ENCODE measurements at regions not wholly inside any gene's neighbourhood (a gene's known extent, or its start where the extent isn't known, plus 50 kb on each side); places are given as distances from the start of the nearest gene placed in this dataset.
"Not testable (repeated sequence)": the region's sequence is repeated elsewhere in the genome, so short reads cannot be mapped to it uniquely, and the experiment has no call there.

- Histone ChIP-seq H3K27me3 (replicated peaks; ENCODE audit: insufficient read depth) (no peaks in the 10 kb centered on the region), H3K9me3 (no peaks in the 10 kb centered on the region), H3K4me1 (replicated peaks) (no peaks in the 10 kb centered on the region), H3K27ac (no peak overlapping the region), H3K36me3 (no peaks in the 10 kb centered on the region), H3K4me3 (no peak overlapping the region)
- WGBS = 14% methylated on average over 1 of the region's 1 CpG
- intact Hi-C loops (cut with DNase I) = no loop called here
- DNase-seq (ENCODE audit: low spot score) = no peak
- no peak for TF ChIP-seq CTCF (IDR thresholded peaks at IDR 0.05)
- TF ChIP-seq POLR2AphosphoS5 (IDR thresholded peaks at IDR 0.05) = no peak
- TF ChIP-seq POLR2A (IDR thresholded peaks at IDR 0.05) = no peak
Observed at GRCh38 chr16:59634951-59635350, 900.8 kb upstream of the GOT2 start.

GRCh38 chr16:59634004-59634579 is 900.0 kb upstream of the GOT2 start:
- Histone ChIP-seq H3K27me3 (replicated peaks; ENCODE audit: insufficient read depth) (no peaks in the 10 kb centered on the region), H3K9me3 (no peaks in the 10 kb centered on the region), H3K4me3 (no peak overlapping the region), H3K27ac (no peak overlapping the region), H3K36me3 (no peaks in the 10 kb centered on the region), H3K4me1 (replicated peaks) (no peaks in the 10 kb centered on the region)
- WGBS = 39% methylated on average over 4 of the region's 4 CpGs
- TF ChIP-seq POLR2AphosphoS5 (IDR thresholded peaks at IDR 0.05) (no peak), POLR2A (IDR thresholded peaks at IDR 0.05) (no peak), CTCF (IDR thresholded peaks at IDR 0.05) (no peak)
- DNase-seq (ENCODE audit: low spot score) = no peak
- intact Hi-C loops (cut with DNase I) = no loop called here

- TF ChIP-seq CTCF (IDR thresholded peaks at IDR 0.05) (no peak), POLR2AphosphoS5 (IDR thresholded peaks at IDR 0.05) (no peak), POLR2A (IDR thresholded peaks at IDR 0.05) (no peak)
- Histone ChIP-seq H3K27me3 (replicated peaks; ENCODE audit: insufficient read depth) (no peaks in the 10 kb centered on the region), H3K9me3 (no peaks in the 10 kb centered on the region), H3K36me3 (no peaks in the 10 kb centered on the region), H3K4me1 (replicated peaks) (no peaks in the 10 kb centered on the region), H3K27ac (no peak overlapping the region), H3K4me3 (no peak overlapping the region)
- intact Hi-C loops (cut with DNase I) = no loop called here
- no peak for DNase-seq (ENCODE audit: low spot score)
- 55% methylated on average over 3 of the region's 3 CpGs for WGBS
Observed at GRCh38 chr16:59632276-59632855, 898.2 kb upstream of the GOT2 start.

- intact Hi-C loops (cut with DNase I); H3K9me3 ChIP-seq; H3K4me1 ChIP-seq (replicated peaks); H3K36me3 ChIP-seq; DNase-seq (ENCODE audit: low spot score); H3K4me3 ChIP-seq; H3K27ac ChIP-seq; H3K27me3 ChIP-seq (replicated peaks; ENCODE audit: insufficient read depth): not testable (repeated sequence)
- WGBS = 77% methylated on average over 2 of the region's 2 CpGs
Observed at GRCh38 chr16:59624381-59624780, 890.3 kb upstream of the GOT2 start.

- intact Hi-C loops (cut with DNase I) = no loop called here
- Histone ChIP-seq H3K9me3 (no peaks in the 10 kb centered on the region), H3K4me1 (replicated peaks) (no peaks in the 10 kb centered on the region), H3K27ac (no peak overlapping the region), H3K4me3 (no peak overlapping the region), H3K27me3 (replicated peaks; ENCODE audit: insufficient read depth) (no peaks in the 10 kb centered on the region), H3K36me3 (no peaks in the 10 kb centered on the region)
- WGBS = 83% methylated on average over 2 of the region's 2 CpGs
- DNase-seq (ENCODE audit: low spot score) = no peak
- no peak for TF ChIP-seq POLR2AphosphoS5 (IDR thresholded peaks at IDR 0.05)
- no peak for TF ChIP-seq CTCF (IDR thresholded peaks at IDR 0.05)
- TF ChIP-seq POLR2A (IDR thresholded peaks at IDR 0.05) = no peak
Observed at GRCh38 chr16:59614466-59615240, 880.5 kb upstream of the GOT2 start.

GRCh38 chr16:59612910-59613620 is 878.9 kb upstream of the GOT2 start:
- H3K4me3 ChIP-seq; H3K4me1 ChIP-seq (replicated peaks); intact Hi-C loops (cut with DNase I); H3K27ac ChIP-seq; H3K9me3 ChIP-seq; DNase-seq (ENCODE audit: low spot score); H3K36me3 ChIP-seq; H3K27me3 ChIP-seq (replicated peaks; ENCODE audit: insufficient read depth): not testable (repeated sequence)
- WGBS = 47% methylated on average over 8 of the region's 8 CpGs

All from prostate gland (tissue), 2 donors.